ENCODE measurements at regions not wholly inside any gene's neighbourhood (a gene's known extent, or its start where the extent isn't known, plus 50 kb on each side); places are given as distances from the start of the nearest gene placed in this dataset.
"Not testable (repeated sequence)": the region's sequence is repeated elsewhere in the genome, so short reads cannot be mapped to it uniquely, and the experiment has no call there.

- no peak for DNase-seq (ENCODE audit: low read depth in 2 of 2)
These were observed 897.9 kb upstream of the AUTS2 start for GRCh38 chr7:68700414-68700813.

- DNase-seq (ENCODE audit: low read depth in 2 of 2) = no peak
These were observed 892.0 kb upstream of the AUTS2 start for GRCh38 chr7:68706291-68706690.

GRCh38 chr7:68707159-68707558 is 891.1 kb upstream of the AUTS2 start:
- no peak for DNase-seq (ENCODE audit: low read depth in 2 of 2)

- no peak for DNase-seq (ENCODE audit: low read depth in 2 of 2)
These were observed 890.3 kb upstream of the AUTS2 start for GRCh38 chr7:68707958-68708357.

- no peak for DNase-seq (ENCODE audit: low read depth in 2 of 2)
These were observed 885.2 kb upstream of the AUTS2 start for GRCh38 chr7:68712956-68713495.

- DNase-seq (ENCODE audit: low read depth in 2 of 2) = not testable (repeated sequence)
These were observed 884.1 kb upstream of the AUTS2 start for GRCh38 chr7:68714135-68714534.

GRCh38 chr7:68715907-68716306 is 882.4 kb upstream of the AUTS2 start:
- no peak for DNase-seq (ENCODE audit: low read depth in 2 of 2)

- DNase-seq (ENCODE audit: low read depth in 2 of 2) = no peak
These were observed 881.1 kb upstream of the AUTS2 start for GRCh38 chr7:68717176-68717575.

- no peak for DNase-seq (ENCODE audit: low read depth in 2 of 2)
These were observed 880.2 kb upstream of the AUTS2 start for GRCh38 chr7:68718097-68718551.

GRCh38 chr7:68720697-68721096 is 877.6 kb upstream of the AUTS2 start:
- no peak for DNase-seq (ENCODE audit: low read depth in 2 of 2)

GRCh38 chr7:68722044-68722443 is 876.2 kb upstream of the AUTS2 start:
- DNase-seq (ENCODE audit: low read depth in 2 of 2) = no peak

- DNase-seq (ENCODE audit: low read depth in 2 of 2) = no peak
These were observed 873.3 kb upstream of the AUTS2 start for GRCh38 chr7:68724965-68725364.

GRCh38 chr7:68725843-68726785 is 872.2 kb upstream of the AUTS2 start:
- no peak for DNase-seq (ENCODE audit: low read depth in 2 of 2)

GRCh38 chr7:68728720-68729119 is 869.6 kb upstream of the AUTS2 start:
- not testable (repeated sequence) for DNase-seq (ENCODE audit: low read depth in 2 of 2)

GRCh38 chr7:68729371-68729770 is 868.9 kb upstream of the AUTS2 start:
- DNase-seq (ENCODE audit: low read depth in 2 of 2) = no peak

GRCh38 chr7:68730194-68730593 is 868.1 kb upstream of the AUTS2 start:
- DNase-seq (ENCODE audit: low read depth in 2 of 2) = no peak

- no peak for DNase-seq (ENCODE audit: low read depth in 2 of 2)
These were observed 867.3 kb upstream of the AUTS2 start for GRCh38 chr7:68730964-68731363.

- no peak for DNase-seq (ENCODE audit: low read depth in 2 of 2)
These were observed 864.8 kb upstream of the AUTS2 start for GRCh38 chr7:68733219-68734153.

- no peak for DNase-seq (ENCODE audit: low read depth in 2 of 2)
These were observed 863.8 kb upstream of the AUTS2 start for GRCh38 chr7:68734431-68734830.

GRCh38 chr7:68739306-68739705 is 859.0 kb upstream of the AUTS2 start:
- no peak for DNase-seq (ENCODE audit: low read depth in 2 of 2)

- no peak for DNase-seq (ENCODE audit: low read depth in 2 of 2)
These were observed 854.2 kb upstream of the AUTS2 start for GRCh38 chr7:68744036-68744435.

Measured in stimulated activated CD4-positive, alpha-beta T cell treated with anti-CD3 and anti-CD28 coated beads, Interleukin-15, amount 100 ng/mL, for 48 hours (primary cell).